ENCODE measurements at regions not wholly inside any gene's neighbourhood (a gene's known extent, or its start where the extent isn't known, plus 50 kb on each side); places are given as distances from the start of the nearest gene placed in this dataset.
"Not testable (repeated sequence)": the region's sequence is repeated elsewhere in the genome, so short reads cannot be mapped to it uniquely, and the experiment has no call there.

GRCh38 chr18:63054901-63055584 lies 264.5 kb downstream of the BCL2 start:
- WGBS (ENCODE audit: insufficient coverage): no CpG with 5 or more reads among the region's 3 CpGs
- H3K27me3 ChIP-seq (ENCODE audit: control insufficient read depth, insufficient read depth, low read length): no peaks in the 10 kb centered on the region
- no peak for DNase-seq
- no peaks in the 10 kb centered on the region for H3K9me3 ChIP-seq (replicated peaks; ENCODE audit: control insufficient read depth, low read depth, low read length)
- peaks cover 3% of the 10 kb centered on the region for H3K4me1 ChIP-seq (ENCODE audit: control insufficient read depth, insufficient read depth, low read length)
- no peak overlapping the region for H3K27ac ChIP-seq (ENCODE audit: low read length)
- H3K36me3 ChIP-seq (ENCODE audit: control insufficient read depth, insufficient read depth, low read length): no peaks in the 10 kb centered on the region
- no peak overlapping the region for H3K4me3 ChIP-seq (ENCODE audit: low read length)

GRCh38 chr18:63051928-63052327 lies 267.6 kb downstream of the BCL2 start:
- H3K36me3 ChIP-seq (ENCODE audit: control insufficient read depth, insufficient read depth, low read length): no peaks in the 10 kb centered on the region
- no peak for DNase-seq
- H3K4me1 ChIP-seq (ENCODE audit: control insufficient read depth, insufficient read depth, low read length): no peaks in the 10 kb centered on the region
- no peaks in the 10 kb centered on the region for H3K9me3 ChIP-seq (replicated peaks; ENCODE audit: control insufficient read depth, low read depth, low read length)
- H3K4me3 ChIP-seq (ENCODE audit: low read length): no peak overlapping the region
- no peaks in the 10 kb centered on the region for H3K27me3 ChIP-seq (ENCODE audit: control insufficient read depth, insufficient read depth, low read length)
- H3K27ac ChIP-seq (ENCODE audit: low read length): no peak overlapping the region
- WGBS (ENCODE audit: insufficient coverage): 90% methylated on average over 2 of the region's 3 CpGs

DNA sequence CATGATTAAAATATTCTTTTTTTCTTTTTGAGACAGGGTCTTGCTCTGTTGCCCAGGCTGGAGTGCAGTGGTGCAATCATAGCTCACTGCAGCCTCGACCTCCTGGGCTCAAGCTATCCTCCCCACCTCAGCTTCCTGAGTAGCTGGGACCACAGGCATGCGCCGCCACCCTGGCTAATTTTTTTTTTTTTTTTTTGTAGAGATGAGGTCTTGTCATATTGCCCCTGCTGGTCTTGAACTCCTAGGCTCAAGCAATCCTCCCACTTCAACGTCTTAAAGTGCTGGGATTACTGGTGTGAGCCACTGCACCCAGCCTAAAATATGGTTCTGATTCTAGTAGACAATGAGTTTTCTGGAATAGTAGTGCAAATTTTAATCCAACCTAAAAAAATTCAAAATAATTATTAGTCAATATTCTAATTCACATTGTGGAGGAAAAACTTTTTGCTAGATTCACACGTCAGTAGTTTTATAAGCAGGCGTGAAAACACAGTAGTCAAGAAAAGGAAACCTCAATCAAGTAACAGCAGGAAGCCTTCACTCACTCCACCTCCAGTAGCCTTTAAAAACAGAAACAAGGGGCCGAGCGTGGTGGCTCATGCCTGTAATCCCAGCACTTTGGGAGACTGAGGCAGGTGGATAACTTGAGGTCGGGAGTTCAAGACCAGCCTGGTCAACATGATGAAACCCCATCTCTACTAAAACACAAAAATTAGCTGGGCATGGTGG lies 268.7 kb downstream of the BCL2 start:
- WGBS (ENCODE audit: insufficient coverage): no CpG with 5 or more reads among the region's 9 CpGs
- H3K9me3 ChIP-seq (replicated peaks; ENCODE audit: control insufficient read depth, low read depth, low read length); DNase-seq; H3K27me3 ChIP-seq (ENCODE audit: control insufficient read depth, insufficient read depth, low read length); H3K27ac ChIP-seq (ENCODE audit: low read length); H3K36me3 ChIP-seq (ENCODE audit: control insufficient read depth, insufficient read depth, low read length); H3K4me3 ChIP-seq (ENCODE audit: low read length); H3K4me1 ChIP-seq (ENCODE audit: control insufficient read depth, insufficient read depth, low read length): not testable (repeated sequence)

DNA sequence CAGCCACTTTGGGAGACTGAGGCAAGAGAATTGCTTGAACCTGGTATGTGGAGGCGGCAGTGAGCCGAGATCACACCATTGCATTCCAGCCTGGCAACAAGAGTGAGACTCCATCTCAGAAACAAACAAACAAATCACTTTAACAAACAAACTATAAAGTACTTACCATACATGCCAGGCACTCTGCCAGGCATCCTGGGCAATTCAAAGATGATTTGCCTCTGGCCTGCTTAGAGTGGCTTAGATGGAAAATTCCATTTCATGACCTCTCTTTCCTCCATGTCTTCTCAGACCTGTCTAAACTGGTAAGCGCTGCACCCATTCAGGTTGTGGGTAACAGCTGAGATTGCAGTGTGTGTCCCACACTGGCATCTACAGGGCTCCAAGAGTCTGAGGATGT lies 273.2 kb downstream of the BCL2 start:
- Histone ChIP-seq H3K27me3 (ENCODE audit: control insufficient read depth, insufficient read depth, low read length) (no peaks in the 10 kb centered on the region), H3K4me1 (ENCODE audit: control insufficient read depth, insufficient read depth, low read length) (no peaks in the 10 kb centered on the region), H3K36me3 (ENCODE audit: control insufficient read depth, insufficient read depth, low read length) (no peaks in the 10 kb centered on the region), H3K4me3 (ENCODE audit: low read length) (no peak overlapping the region), H3K27ac (ENCODE audit: low read length) (no peak overlapping the region), H3K9me3 (replicated peaks; ENCODE audit: control insufficient read depth, low read depth, low read length) (no peaks in the 10 kb centered on the region)
- no CpG with 5 or more reads among the region's 3 CpGs for WGBS (ENCODE audit: insufficient coverage)
- DNase-seq: no peak

- Histone ChIP-seq H3K36me3 (ENCODE audit: control insufficient read depth, insufficient read depth, low read length) (no peaks in the 10 kb centered on the region), H3K27me3 (ENCODE audit: control insufficient read depth, insufficient read depth, low read length) (no peaks in the 10 kb centered on the region), H3K4me1 (ENCODE audit: control insufficient read depth, insufficient read depth, low read length) (peaks cover 2% of the 10 kb centered on the region), H3K4me3 (ENCODE audit: low read length) (no peak overlapping the region), H3K27ac (ENCODE audit: low read length) (no peak overlapping the region), H3K9me3 (replicated peaks; ENCODE audit: control insufficient read depth, low read depth, low read length) (no peaks in the 10 kb centered on the region)
- no peak for DNase-seq
- WGBS (ENCODE audit: insufficient coverage): 79% methylated on average over 3 of the region's 5 CpGs
These were observed 276.1 kb downstream of the BCL2 start for GRCh38 chr18:63043516-63043915.

DNA sequence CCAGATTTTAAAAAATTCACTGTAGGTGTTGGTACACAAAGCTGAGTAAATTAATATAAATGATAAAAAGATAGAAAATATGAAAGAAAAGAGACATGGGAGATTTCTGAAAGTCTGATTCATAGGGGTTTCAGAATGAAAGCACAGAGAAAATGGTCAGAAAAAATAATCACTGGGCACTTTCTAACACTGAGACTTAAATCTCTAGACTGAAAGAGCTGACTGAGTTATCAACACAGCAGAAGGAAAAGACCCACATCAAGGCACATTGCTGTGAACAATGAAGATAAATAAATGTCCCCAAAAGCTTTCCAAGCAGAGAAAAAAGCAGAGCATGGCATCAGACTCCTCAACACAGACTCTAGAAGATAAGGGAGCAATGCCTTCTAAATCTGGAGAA lies 277.2 kb downstream of the BCL2 start:
- no peak overlapping the region for H3K4me3 ChIP-seq (ENCODE audit: low read length)
- DNase-seq: no peak
- H3K27me3 ChIP-seq (ENCODE audit: control insufficient read depth, insufficient read depth, low read length): no peaks in the 10 kb centered on the region
- H3K36me3 ChIP-seq (ENCODE audit: control insufficient read depth, insufficient read depth, low read length): no peaks in the 10 kb centered on the region
- no peak overlapping the region for H3K27ac ChIP-seq (ENCODE audit: low read length)
- no peaks in the 10 kb centered on the region for H3K9me3 ChIP-seq (replicated peaks; ENCODE audit: control insufficient read depth, low read depth, low read length)
- peaks cover 2% of the 10 kb centered on the region for H3K4me1 ChIP-seq (ENCODE audit: control insufficient read depth, insufficient read depth, low read length)

GRCh38 chr18:63040788-63041410 lies 278.7 kb downstream of the BCL2 start:
- no peak overlapping the region for H3K4me3 ChIP-seq (ENCODE audit: low read length)
- no peaks in the 10 kb centered on the region for H3K9me3 ChIP-seq (replicated peaks; ENCODE audit: control insufficient read depth, low read depth, low read length)
- no peak overlapping the region for H3K27ac ChIP-seq (ENCODE audit: low read length)
- no peak for DNase-seq
- no peaks in the 10 kb centered on the region for H3K27me3 ChIP-seq (ENCODE audit: control insufficient read depth, insufficient read depth, low read length)
- WGBS (ENCODE audit: insufficient coverage): 79% methylated on average over 2 of the region's 4 CpGs
- peaks cover 2% of the 10 kb centered on the region for H3K4me1 ChIP-seq (ENCODE audit: control insufficient read depth, insufficient read depth, low read length)
- H3K36me3 ChIP-seq (ENCODE audit: control insufficient read depth, insufficient read depth, low read length): no peaks in the 10 kb centered on the region

DNA sequence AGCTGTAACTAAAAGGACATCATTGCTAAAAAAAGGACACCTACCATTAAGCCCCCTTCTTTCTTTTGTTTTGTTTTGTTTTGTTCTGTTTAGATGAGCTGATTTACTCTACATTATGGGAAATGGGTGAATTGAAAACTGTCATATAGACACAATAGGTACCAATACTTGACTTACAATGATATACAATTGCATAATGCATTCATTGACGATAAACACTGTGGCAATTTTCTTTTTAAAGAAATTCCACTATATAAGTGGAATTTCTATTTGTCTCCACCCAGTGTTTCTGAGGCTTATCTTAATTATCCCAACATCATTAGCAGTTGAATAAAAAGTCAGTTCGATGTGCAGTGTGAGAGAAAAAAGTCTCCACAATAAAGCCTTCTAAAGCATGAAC lies 282.1 kb downstream of the BCL2 start:
- DNase-seq: no peak
- no CpG with 5 or more reads among the region's 2 CpGs for WGBS (ENCODE audit: insufficient coverage)
- Histone ChIP-seq H3K27me3 (ENCODE audit: control insufficient read depth, insufficient read depth, low read length) (no peaks in the 10 kb centered on the region), H3K4me3 (ENCODE audit: low read length) (no peak overlapping the region), H3K27ac (ENCODE audit: low read length) (no peak overlapping the region), H3K36me3 (ENCODE audit: control insufficient read depth, insufficient read depth, low read length) (no peaks in the 10 kb centered on the region), H3K9me3 (replicated peaks; ENCODE audit: control insufficient read depth, low read depth, low read length) (no peaks in the 10 kb centered on the region), H3K4me1 (ENCODE audit: control insufficient read depth, insufficient read depth, low read length) (peaks cover 2% of the 10 kb centered on the region)

- Histone ChIP-seq H3K36me3 (ENCODE audit: control insufficient read depth, insufficient read depth, low read length) (no peaks in the 10 kb centered on the region), H3K27ac (ENCODE audit: low read length) (no peak overlapping the region)
- no CpG with 5 or more reads among the region's 1 CpG for WGBS (ENCODE audit: insufficient coverage)
These were observed 288.2 kb downstream of the BCL2 start for GRCh38 chr18:63031375-63031774.

More at GRCh38 chr18:63031375-63031774, 288.2 kb downstream of the BCL2 start:
- DNase-seq: no peak
- no peaks in the 10 kb centered on the region for H3K27me3 ChIP-seq (ENCODE audit: control insufficient read depth, insufficient read depth, low read length)
- H3K4me3 ChIP-seq (ENCODE audit: low read length): no peak overlapping the region
- H3K9me3 ChIP-seq (replicated peaks; ENCODE audit: control insufficient read depth, low read depth, low read length): no peaks in the 10 kb centered on the region
- H3K4me1 ChIP-seq (ENCODE audit: control insufficient read depth, insufficient read depth, low read length): no peaks in the 10 kb centered on the region
